Tibial artery (tissue), 4 donors: ENCODE measurements at regions not wholly inside any gene's neighbourhood (a gene's known extent, or its start where the extent isn't known, plus 50 kb on each side); places are given as distances from the start of the nearest gene placed in this dataset.

ENCODE experiments used
- DNase-seq, 2 donors: peaks; one replicate each; pipeline ENCODE4 v3.0.0-alpha.2; 2019
- H3K27ac ChIP-seq, 2 donors: fragments of 200-600 bp; sonication (generic) in 1 of 2; 1 replicate in 1 of 2; 2 replicates in 1 of 2; pipeline ENCODE4 v1.5.1; 2018 to 2019; ENCODE audit warnings: mild to moderate bottlenecking in 1 of 2
- H3K27me3 ChIP-seq, 2 donors: fragments of 200-600 bp; sonication (generic) in 1 of 2; one replicate each; pipeline versions ENCODE4 v1.5.1 to v1.6.0; 2016 to 2019
- H3K36me3 ChIP-seq, 3 donors: fragments of 200-600 bp; sonication (generic) in 2 of 3; one replicate each; pipeline ENCODE4 v1.5.1; 2016 to 2019; ENCODE audit warnings: mild to moderate bottlenecking in 2 of 3
- H3K4me1 ChIP-seq, 4 donors: fragments of 200-600 bp; sonication (generic) in 2 of 4; 1 replicate in 3 of 4; 2 replicates in 1 of 4; pipeline ENCODE4 v1.5.1; 2016 to 2019
- H3K4me3 ChIP-seq, 2 donors: fragments of 200-600 bp; sonication (generic) in 1 of 2; 1 replicate in 1 of 2; 2 replicates in 1 of 2; pipeline ENCODE4 v1.5.1; 2018 to 2019; ENCODE audit warnings: mild to moderate bottlenecking in 2 of 2
- H3K9me3 ChIP-seq, 3 donors: fragments of 200-600 bp; sonication (generic) in 1 of 3; one replicate each; pipeline ENCODE4 v1.5.1; 2016 to 2019
- intact Hi-C: fragments of 100-400 bp; cut with DNase I; formaldehyde crosslinking; loops from one replicate; pipeline ENCODE4 v1.15.0; 2023; ENCODE audit warnings: low total_unique reads
- TF ChIP-seq, protein P1 (sequence below), 2 experiments: fragments of 200-600 bp in 1 of 2; fragments of 450-650 bp in 1 of 2; IDR thresholded peaks; one replicate each; pipeline ENCODE4 v1.5.1; 2017 to 2019; ENCODE audit warnings: antibody characterized with exemption in 2 of 2, mild to moderate bottlenecking in 1 of 2, moderate library complexity in 1 of 2

GRCh38 chr9:115213818-115214334, 95.9 kb upstream of the TNC start:
- no peak for DNase-seq
- intact Hi-C loops = no loop called here
- no peaks in the 10 kb centered on the region for H3K9me3 ChIP-seq
- no peaks in the 10 kb centered on the region for H3K27me3 ChIP-seq
- no peak overlapping the region for H3K27ac ChIP-seq
- no peak overlapping the region for H3K4me3 ChIP-seq
- peaks cover 0 to 3% (median under 1%) of the 10 kb centered on the region in 4 donors for H3K4me1 ChIP-seq
- H3K36me3 ChIP-seq = no peaks in the 10 kb centered on the region
- TF ChIP-seq, protein P1, sequence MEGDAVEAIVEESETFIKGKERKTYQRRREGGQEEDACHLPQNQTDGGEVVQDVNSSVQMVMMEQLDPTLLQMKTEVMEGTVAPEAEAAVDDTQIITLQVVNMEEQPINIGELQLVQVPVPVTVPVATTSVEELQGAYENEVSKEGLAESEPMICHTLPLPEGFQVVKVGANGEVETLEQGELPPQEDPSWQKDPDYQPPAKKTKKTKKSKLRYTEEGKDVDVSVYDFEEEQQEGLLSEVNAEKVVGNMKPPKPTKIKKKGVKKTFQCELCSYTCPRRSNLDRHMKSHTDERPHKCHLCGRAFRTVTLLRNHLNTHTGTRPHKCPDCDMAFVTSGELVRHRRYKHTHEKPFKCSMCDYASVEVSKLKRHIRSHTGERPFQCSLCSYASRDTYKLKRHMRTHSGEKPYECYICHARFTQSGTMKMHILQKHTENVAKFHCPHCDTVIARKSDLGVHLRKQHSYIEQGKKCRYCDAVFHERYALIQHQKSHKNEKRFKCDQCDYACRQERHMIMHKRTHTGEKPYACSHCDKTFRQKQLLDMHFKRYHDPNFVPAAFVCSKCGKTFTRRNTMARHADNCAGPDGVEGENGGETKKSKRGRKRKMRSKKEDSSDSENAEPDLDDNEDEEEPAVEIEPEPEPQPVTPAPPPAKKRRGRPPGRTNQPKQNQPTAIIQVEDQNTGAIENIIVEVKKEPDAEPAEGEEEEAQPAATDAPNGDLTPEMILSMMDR (IDR thresholded peaks at IDR 0.05) = no peak

GRCh38 chr9:115216873-115217272, 98.9 kb upstream of the TNC start:
- DNase-seq = no peak
- H3K9me3 ChIP-seq = no peaks in the 10 kb centered on the region
- no peaks in the 10 kb centered on the region for H3K27me3 ChIP-seq
- intact Hi-C loops = no loop called here
- no peaks in the 10 kb centered on the region for H3K36me3 ChIP-seq
- TF ChIP-seq, protein P1 (IDR thresholded peaks at IDR 0.05) = no peak
- no peak overlapping the region for H3K27ac ChIP-seq
- peaks cover 0 to 21% (median 1%) of the 10 kb centered on the region in 4 donors for H3K4me1 ChIP-seq
- H3K4me3 ChIP-seq = no peak overlapping the region

DNA sequence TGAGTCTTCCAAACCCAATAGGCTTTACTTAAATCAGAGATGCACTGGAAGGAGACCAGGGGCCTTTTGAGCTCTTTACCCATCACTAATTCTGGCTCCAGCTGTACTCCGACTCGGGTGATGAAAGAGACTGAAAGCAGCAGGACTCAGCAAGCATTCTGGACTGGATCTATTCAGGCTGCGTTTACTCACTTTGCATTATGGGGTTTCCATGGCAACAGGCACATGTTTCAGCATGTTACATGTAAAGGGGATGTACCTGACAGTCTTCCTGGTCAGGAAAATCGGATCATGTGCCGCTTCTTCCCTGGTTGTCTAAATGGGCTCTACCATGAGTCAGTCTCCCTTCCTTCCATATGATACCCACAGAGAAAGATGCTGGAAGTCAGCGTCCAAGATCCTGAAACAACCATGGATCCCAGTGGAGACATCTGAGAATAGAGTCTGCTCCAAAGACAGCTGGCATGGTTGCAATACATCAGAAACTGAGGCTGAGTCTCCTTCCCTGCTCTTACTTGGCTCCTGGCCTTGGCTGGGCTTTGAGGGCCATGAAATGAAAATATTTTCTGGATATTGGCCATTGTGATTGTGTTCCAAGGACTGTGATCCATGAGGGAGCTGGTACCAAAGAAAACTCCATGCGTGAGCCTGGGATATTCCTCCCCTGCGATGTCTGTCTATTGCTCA, 102.5 kb upstream of the TNC start:
- H3K27me3 ChIP-seq = no peaks in the 10 kb centered on the region
- no peaks in the 10 kb centered on the region for H3K9me3 ChIP-seq
- no peak overlapping the region for H3K4me3 ChIP-seq
- intact Hi-C loops = no loop called here
- TF ChIP-seq, protein P1 (IDR thresholded peaks at IDR 0.05) = no peak
- no peak overlapping the region for H3K27ac ChIP-seq
- DNase-seq = no peak
- H3K36me3 ChIP-seq = no peaks in the 10 kb centered on the region
- H3K4me1 ChIP-seq = peaks cover 0 to 21% (median 0%) of the 10 kb centered on the region in 4 donors

DNA sequence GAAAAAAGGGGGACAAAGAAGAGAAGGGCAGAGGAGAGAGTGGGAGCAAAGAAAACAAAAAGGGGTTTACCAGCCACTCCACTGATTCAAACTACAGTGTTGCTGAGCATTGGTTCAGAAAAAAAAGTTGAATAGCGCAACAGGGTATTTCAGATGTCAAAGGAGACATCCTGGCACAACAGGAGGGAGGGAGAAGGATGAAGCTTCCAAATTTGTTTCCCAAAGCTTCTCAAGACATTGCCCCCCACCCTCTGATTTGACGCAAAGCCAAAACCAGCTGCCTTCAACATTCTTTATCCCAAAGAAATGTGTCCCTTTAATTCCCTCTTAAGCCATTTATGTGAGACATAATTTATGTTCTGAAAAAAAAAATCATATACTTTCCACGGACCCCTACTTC, 105.5 kb upstream of the TNC start:
- intact Hi-C loops = no loop called here
- Histone ChIP-seq H3K36me3 (no peaks in the 10 kb centered on the region), H3K4me1 (peaks cover 0 to 21% (median 0%) of the 10 kb centered on the region in 4 donors), H3K27me3 (no peaks in the 10 kb centered on the region), H3K27ac (no peak overlapping the region), H3K9me3 (no peaks in the 10 kb centered on the region), H3K4me3 (no peak overlapping the region)
- TF ChIP-seq, protein P1 (IDR thresholded peaks at IDR 0.05) = no peak
- no peak for DNase-seq

- H3K4me3 ChIP-seq = no peak overlapping the region
- DNase-seq = no peak
- TF ChIP-seq, protein P1 (IDR thresholded peaks at IDR 0.05) = no peak
Measured at GRCh38 chr9:115225459-115226116, 107.6 kb upstream of the TNC start.

More at GRCh38 chr9:115225459-115226116, 107.6 kb upstream of the TNC start:
- H3K36me3 ChIP-seq = no peaks in the 10 kb centered on the region
- H3K9me3 ChIP-seq = no peaks in the 10 kb centered on the region
- H3K27me3 ChIP-seq = no peaks in the 10 kb centered on the region
- no peak overlapping the region for H3K27ac ChIP-seq
- H3K4me1 ChIP-seq = peaks cover 0 to 3% (median 0%) of the 10 kb centered on the region in 4 donors
- intact Hi-C loops = no loop called here
